Left renal cortex interstitium (tissue), 4 donors: ENCODE measurements at regions not wholly inside any gene's neighbourhood (a gene's known extent, or its start where the extent isn't known, plus 50 kb on each side); places are given as distances from the start of the nearest gene placed in this dataset.

Experiments
- DNase-seq, 4 donors: peaks; one replicate each; pipeline ENCODE4 v3.0.0-alpha.2; 2013; ENCODE audit warnings: low read depth in 4 of 4, low spot score in 2 of 4, missing footprints in 1 of 4

DNA sequence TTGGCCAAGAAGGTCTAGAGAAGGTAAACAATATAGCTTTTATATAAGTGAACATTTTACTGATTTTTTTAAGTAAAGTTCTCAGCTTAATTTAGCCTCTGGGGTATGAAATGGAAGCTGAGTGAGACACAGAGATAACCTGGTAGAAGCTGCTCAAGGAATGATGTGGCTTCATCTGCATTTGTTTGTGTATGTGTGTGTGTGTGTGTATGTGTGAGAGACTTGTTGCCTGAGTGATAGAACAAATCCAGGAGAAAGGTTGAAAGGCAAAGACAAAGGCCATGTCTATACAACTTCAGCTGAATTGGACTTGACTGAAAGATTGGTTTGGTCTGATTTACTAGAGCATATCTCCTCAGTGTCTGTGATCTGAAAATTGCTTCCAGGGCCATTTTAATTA lies 63.6 kb downstream of the PCDH7 start:
- no peak for DNase-seq

DNA sequence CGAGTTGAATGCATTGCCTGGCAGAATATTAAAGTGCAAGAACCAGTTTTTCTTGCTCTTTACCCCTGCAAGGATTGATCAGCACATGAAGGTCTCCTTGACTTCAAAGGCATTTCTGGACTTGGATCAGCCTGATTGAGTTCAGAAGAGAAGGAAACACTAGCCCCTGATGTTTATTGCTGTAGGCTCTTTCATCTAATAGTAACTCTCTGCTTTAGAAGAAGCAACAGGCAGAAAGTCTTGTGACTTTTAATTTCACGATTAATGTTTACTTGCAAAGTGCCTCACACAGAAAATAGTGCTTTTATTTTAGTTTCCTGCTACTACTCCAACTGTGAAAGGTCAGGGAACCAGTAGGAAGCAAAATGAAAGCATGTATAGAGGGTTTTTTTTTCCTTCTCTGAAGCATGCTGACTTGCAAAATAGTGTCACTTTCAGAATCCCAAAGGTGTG lies 69.1 kb downstream of the PCDH7 start:
- DNase-seq, result peak in 1 of 4 donors; percentile 53

DNA sequence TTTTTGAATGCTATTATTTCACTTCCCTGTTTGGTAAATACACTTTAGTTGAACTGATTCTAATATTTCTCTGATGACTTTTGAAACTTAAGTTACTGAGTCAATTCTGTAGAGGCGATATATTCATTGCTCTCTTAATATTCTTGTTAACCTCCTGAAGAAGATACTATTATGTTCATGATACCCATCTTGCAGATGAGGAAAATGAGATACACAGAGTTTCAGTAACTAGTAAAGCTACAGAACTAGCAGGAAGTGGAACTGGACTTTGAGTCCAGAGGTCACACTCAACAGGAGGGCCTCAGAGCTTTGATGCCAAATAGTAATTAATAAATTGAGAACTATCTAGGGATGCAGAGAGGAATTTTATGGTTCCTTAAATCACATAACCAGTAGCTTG lies 70.0 kb downstream of the PCDH7 start:
- DNase-seq, result no peak

DNA sequence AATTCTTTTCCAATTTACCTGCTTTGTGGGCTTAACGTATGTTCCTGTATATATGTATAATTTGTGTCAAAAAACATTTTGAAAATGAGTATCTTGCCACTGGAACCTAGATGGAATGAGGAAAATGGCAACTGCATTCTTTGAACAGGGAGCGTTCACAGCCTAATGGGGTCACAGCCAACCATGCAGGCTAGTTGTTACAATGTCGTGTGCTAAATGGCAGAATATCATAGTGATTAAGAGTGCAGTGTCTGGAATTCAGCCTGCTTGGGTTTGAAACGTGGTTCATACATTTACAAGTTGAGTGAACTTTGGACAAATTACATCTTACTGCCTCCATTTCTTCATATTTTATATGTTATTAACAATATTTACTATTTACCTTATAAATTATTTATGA lies 70.8 kb downstream of the PCDH7 start:
- no peak for DNase-seq

DNA sequence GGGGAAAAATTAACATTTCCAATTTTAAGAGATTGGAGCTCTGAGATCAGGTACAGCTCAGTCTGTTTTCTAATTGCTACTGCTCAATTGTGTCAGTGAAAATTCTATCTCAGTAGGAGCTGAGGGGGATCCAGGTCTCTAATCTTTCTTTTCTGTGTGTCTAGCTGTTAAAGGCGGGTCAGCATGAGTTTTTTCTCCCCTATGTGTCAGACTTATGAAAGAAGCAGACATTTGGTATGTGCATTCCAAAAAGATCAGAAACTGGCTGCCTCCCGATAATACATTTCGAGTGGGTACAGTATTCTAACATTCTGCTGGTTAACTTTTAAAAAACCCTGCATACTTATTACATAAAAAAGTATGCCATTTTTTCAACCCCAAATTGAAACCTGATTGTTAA lies 72.4 kb downstream of the PCDH7 start:
- no peak for DNase-seq

DNA sequence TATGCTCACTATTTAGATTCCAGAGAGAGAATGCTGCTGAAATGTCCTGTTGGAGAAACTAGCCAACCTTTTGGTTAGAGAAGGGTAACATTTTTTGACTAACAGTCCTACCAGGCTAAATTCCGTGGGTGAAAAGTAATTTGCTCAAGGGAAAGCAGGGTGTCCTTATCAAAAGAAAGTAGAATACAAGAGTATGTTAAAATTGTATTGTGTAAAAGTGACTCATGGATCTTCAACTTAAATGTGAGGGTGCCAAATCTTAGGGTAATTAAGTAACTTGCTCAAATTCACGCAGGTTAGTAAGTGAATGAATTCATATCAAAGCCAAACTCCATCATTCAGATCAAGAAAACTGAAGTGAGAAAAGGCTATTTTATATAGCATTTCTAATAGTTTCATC lies 81.7 kb downstream of the PCDH7 start:
- DNase-seq, result no peak

DNA sequence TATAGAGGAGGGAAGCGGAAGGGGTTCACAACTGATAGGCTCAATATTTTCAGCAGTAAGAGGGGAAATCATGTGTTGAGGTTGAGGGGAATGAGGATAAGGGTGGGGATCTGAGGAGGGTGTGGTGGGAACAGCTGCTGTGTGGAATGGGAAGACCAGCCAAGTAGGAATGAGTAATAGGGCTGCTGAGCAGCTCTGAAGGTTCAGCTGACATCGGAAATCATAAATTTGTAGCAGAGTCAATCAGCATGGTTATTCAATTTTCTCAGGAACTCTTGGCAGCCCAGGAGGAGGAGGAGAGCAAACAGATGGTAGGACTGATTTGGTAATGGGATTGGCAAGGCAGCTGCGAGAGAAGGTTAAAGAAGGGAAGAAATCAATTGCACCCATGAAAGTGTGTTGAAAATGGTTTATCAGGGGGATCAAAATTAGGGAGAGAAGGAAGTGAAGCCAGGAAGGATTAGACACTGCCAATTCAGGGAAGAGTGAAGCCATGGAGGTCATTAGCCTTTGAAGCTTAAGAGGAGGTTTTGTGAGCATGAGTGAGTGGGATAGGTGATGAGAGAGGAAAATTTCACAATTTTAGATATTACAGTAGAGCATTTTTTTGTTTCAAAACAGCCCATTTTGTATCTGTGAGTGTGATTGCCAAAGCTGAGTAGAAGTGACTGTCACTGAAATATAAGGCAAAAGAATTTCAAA lies 82.6 kb downstream of the PCDH7 start:
- no peak for DNase-seq

DNA sequence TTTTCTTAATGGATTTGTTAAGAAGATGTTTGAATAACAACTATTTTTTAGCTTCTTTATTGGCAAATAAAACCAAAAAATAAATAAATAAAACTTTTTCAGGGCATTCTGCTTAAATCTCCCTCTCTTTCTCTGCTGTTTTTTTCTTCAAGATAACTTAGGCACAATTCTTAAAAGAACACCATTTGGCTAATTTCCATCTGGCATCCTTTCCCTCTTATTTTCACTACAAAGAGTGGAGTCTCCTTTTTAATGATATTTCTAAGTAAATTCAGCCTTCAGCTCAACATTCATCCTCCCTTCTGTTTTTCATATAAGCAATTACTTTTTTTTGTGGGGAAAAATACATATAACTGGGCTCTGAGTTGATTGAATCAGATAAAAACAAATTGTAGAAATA lies 88.1 kb downstream of the PCDH7 start:
- no peak for DNase-seq

DNA sequence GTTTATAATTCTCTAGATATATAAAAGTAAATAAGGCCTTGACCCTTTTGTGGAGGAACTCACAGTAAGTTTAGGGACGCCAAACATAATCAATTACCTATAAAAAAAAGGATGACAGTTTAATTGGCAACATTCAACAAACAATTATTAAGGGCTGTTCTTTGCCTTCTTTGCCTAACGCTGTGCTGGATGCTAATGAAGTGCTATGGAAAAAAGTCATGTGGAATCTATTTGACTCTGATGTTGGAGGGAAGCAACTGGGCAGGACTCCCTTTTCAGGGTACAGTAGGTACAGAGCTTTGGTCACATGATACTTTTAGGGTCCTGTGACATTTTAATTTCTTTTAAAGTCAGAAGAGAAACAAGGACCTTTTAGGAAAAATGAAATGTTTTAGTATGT lies 91.1 kb downstream of the PCDH7 start:
- DNase-seq, result no peak

DNA sequence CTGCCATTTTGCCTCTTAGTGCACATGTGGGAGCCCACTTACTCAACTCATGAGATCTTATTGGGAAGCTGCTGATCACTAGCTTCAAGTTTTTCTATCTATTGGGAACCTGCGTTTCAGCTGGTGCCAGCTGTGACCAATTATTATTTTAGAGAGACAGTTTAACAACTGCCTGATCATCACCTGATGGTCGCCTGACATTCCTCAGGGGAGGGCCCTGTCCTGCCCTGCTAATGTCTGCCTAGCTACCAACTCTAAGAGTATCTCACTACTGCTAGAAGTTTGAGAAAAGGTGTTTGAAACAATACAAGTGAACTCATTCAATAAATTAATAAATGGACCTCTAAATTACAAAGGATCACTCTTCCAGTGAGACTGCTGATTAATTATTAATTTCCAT lies 95.5 kb downstream of the PCDH7 start:
- no peak for DNase-seq

DNA sequence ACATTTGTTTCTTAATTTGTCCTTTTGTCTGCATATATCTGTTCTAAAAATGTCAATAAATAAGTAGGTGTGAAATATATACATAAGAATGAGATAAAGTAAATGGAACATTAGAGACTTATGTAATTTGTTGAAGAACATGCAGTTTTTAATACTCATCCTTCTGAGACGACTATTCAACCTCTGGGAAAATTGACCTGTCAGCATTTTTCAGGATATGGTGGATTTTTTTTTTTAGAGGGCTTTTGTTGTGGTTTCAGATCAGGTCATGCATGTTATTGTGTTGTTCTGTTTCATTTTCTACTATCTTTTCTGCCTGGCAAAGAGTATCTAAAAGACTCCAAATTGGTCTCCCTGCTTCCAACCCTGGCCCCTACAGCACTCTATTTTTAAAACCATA lies 97.3 kb downstream of the PCDH7 start:
- no peak for DNase-seq

DNA sequence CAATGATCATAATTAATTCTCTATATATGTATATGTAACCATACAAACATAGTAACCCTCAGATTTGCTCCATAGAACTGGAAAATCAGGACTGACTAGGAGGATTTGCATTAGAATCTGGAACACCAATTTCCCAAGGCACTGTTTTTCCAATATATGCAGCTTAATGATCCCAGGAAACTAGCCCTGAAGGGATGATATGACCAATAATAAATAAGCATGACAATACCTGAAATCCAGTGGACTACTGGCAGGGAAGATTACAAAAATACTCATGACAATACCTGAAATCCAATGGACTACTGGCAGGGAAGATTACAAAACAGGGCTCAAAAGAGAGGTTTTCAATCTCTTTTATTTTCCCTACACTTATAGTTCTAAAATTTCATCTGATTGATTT lies 98.4 kb downstream of the PCDH7 start:
- DNase-seq, result no peak

DNA sequence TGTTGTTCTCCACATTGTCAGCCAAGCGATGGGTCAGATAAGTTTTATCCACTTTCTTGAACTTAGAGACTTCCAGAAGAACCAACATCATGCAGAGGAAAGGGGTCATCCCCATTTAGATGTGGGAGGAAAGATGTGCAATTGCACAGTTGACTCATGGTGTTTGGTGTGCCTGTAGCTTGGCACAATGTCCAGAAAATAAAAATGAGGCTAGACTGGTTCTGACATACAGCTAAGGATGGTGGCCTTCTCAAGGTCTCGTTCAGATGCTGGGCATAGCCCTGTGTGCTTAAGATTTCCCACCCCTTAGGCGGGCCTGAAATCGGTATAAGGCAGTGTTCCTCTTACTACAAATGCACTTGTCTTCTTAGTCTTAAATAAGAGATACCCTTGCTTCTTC lies 101.1 kb downstream of the PCDH7 start:
- no peak for DNase-seq

DNA sequence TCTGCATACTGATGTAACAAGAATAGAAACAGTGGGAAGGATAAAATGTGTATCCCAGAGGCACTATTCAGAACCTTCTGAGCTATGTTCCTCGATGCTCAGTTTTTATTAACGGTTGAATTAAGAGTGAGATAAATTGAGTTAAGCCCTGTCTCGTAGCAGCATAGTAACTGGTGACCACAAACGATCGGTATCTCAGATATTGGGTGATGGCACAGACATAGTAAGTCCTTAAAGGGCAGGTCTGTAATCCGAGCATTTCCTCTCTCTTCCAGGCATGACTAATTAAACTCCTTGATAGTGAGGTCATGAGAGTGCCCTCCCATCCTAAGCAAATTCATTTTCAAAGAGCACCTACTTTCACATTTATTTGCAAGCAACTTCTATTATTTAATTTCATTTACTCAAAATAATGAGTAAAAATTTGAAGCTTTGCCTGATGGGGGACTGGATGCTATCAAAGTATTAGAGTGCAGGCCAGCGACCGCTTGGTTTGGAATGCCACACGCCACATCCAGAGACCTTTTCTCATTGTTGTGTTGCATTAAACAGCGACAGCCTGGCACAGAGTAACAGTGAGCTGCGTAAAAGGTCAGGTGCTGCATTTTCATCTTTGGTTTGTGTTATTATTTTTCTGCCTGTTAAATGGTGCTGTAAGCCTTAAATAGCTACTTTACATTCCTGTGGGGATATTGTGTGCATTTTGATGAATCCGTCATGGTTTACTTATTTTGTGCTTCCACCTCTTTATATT lies 101.9 kb downstream of the PCDH7 start:
- no peak for DNase-seq

DNA sequence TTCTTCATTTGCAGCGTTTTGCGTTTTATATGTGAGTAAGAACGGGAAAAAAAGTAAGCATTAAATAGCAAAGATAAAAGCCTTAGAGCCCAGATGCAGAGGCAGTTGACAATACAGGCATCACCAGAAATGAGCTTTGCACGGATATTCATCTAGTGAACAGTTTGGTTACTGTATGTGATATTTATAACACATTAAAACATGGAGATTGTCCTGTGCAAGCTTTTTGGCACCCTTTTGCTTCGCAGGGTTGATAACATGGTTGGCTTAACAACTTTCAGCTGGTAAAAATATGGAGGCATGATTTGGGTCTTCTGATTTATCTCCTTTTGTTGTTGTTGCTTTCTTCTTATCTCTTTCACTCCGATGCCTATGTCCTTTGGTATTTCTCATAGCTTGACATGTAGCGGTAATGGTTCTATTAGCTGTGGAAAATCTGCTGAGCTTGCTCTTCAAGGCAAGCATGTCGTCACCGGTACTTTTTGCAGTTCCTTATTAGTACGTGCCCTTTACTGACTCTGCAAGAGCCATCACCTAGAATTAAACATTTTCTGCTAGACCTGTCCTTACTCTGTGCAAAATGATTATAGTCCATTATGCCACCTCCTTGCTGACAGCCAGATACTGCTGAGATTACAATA lies 102.9 kb downstream of the PCDH7 start:
- DNase-seq, result no peak

DNA sequence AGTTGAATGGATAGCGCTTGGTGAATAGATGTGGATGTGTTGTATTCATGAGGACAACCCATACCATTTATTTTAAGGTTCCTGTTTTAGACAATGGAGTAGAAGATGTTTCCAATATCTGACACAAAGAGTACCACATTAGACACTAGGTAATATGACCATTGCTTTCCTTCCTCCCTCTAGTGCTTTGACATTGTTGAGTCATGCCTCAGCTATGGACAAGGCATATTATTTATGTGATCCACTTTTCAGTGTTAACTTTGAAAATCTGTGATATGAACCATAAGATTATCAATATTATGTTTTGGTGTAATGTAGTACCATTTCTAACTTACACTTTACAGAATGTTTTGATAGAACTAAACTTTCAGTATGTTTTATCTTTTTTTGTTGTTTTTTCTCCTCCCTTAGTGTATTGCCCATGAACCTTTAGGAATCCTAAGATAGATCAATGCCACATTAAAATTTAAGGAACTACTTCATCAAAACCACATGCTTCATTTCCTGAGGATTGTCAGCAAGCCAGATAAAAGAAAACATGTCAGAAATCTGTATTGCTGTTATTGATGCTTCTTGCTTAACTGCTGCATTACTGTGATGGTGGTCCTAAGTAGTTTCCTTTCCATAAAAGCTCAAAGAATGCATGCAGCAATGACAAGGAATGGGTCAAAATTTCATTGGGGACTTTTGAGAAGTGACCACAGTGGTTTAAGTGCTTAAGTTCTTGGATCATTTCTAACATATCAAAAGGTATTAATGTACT lies 105.0 kb downstream of the PCDH7 start:
- DNase-seq, result no peak

DNA sequence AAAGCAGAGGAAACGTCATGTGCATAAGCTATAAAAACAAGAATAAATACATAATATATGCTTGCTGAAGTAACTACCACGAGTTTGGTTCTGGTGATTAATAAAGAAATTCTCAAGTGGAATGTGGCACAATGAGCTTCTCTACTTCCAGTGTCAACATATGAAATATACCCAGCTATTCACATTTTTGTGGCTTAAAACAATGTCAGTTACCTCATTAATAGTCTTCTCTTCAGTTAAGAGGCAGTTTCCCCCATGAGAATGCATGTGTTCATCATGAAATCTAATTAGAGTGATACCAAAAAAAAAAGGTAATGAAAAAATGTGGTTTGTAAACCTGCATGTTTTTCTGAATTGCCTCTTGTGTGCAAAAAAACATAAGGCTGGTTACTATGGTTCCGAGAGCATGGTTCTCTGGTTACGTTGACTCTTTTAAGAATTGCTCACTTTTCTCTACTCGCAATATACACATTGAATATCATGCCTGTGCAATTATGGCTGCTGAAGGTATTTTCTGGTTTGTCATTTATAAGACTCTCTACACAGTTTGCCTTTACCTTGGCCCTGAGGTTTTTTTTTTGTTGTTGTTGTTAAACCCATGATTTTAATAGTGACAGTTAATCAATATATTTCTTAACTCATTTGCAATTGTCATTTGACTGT lies 108.2 kb downstream of the PCDH7 start:
- DNase-seq, result no peak

DNA sequence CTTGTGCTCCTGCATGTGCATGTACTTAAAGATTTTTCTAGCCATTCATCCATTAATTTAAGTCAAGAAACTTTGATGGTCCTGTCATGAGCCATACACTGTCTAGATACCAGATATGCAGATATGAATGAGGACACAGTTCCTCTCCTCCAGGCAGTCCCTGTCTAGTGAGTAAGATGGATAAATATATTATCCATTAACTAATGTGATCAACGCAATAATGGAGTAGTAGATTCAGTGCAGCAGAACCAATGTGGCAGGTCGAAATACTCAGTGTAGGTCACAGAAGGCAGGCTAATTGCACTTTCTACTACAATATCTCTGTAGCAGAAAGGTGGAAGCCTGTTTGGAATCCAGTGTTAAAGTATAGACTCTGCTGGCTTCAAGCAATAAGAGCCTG lies 112.5 kb downstream of the PCDH7 start:
- no peak for DNase-seq

DNA sequence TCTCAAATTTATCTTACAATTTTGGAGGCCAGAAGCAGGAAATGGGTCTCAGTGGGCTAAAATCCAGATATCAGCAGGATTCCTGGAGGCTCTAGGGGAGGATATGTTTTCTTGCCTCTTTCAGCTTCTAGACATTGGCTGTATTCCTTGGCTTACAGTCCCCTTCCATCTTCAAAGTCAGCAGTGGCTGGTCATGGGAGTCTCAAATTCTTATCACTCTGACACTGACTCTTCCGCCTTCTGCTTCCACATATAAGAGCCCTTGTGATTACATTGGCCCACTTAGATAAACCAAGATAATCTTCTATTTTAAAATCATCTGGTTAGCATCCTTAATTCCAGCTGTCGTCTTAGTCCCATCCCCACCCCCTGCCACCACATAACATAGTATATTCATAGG lies 113.0 kb downstream of the PCDH7 start:
- DNase-seq, result no peak

DNA sequence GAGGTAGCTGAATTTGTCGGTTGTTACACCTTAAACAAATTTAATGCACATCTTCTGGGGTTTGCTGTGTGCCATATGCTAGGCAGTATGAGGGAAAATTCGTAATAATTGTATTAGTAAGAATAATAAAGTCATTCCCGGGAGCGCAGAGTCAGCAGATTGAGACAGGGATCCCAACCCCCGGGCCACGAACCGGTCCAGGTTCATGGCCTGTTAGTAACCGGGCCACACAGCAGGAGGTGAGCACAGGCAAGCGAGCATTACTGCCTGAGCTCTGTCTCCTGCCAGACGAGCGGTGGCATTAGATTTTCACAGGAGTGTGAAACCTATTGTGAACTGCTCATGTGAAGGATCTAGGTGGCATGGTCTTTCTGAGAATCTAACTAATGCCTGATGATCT lies 114.9 kb downstream of the PCDH7 start:
- no peak for DNase-seq

DNA sequence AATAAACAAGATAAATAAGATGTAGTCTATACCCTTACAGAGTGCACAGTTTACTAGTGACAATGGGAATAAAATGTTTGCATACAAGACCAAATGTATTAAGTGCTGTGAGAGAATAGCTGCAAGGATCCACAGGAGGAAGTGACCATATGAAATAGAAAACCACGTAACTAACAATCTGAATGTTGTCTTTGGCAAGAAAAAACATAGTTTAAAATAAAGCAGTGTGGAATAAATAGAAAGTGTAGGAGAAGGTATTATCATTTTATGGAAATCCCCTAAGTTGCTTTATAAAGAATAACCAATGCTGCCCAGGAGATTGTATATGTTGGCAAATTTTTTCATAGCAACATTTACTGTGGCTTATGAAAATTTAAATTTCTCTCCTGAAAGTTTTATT lies 116.1 kb downstream of the PCDH7 start:
- DNase-seq, result no peak
